Mesenchymal stem cell (in vitro differentiated cells and primary cell): ENCODE measurements at regions not wholly inside any gene's neighbourhood (a gene's known extent, or its start where the extent isn't known, plus 50 kb on each side); places are given as distances from the start of the nearest gene placed in this dataset.
A peak's percentile ranks its signal among the peaks of the same experiment; 100 is the strongest.

Experiments
- DNase-seq: peaks from one replicate; pipeline ENCODE4 v3.0.0-alpha.2; 2013
- H2AFZ ChIP-seq: one replicate; pipeline ENCODE4 v1.6.1; 2013; ENCODE audit warnings: low read depth, mild to moderate bottlenecking, control low read depth, inconsistent platforms, low read length, moderate library complexity
- H2AK5ac ChIP-seq: 2 replicates; pipeline ENCODE4 v1.6.1; 2013; ENCODE audit warnings: low read length, moderate library complexity, mild to moderate bottlenecking, inconsistent platforms; ENCODE audit not compliant: severe bottlenecking
- H2BK120ac ChIP-seq: one replicate; pipeline ENCODE4 v1.6.1; 2013; ENCODE audit warnings: low read depth, mild to moderate bottlenecking, inconsistent platforms, low read length, moderate library complexity
- H2BK12ac ChIP-seq, 2 experiments: one replicate each; pipeline ENCODE4 v1.6.1; 2013; ENCODE audit warnings: inconsistent platforms in 2 of 2, low read length in 2 of 2, mild to moderate bottlenecking in 2 of 2, moderate library complexity in 2 of 2, control low read depth in 1 of 2
- H2BK15ac ChIP-seq: one replicate; pipeline ENCODE4 v1.6.1; 2013; ENCODE audit warnings: mild to moderate bottlenecking, low read depth, inconsistent platforms; ENCODE audit not compliant: poor library complexity, severe bottlenecking
- H2BK5ac ChIP-seq: 2 replicates; pipeline ENCODE4 v1.6.1; 2013; ENCODE audit warnings: low read depth, mild to moderate bottlenecking, low read length, control low read depth, inconsistent platforms; ENCODE audit not compliant: poor library complexity, severe bottlenecking
- H3K14ac ChIP-seq, 2 experiments: one replicate each; pipeline ENCODE4 v1.6.1; 2013; ENCODE audit warnings: inconsistent platforms in 2 of 2, low read length in 2 of 2, control low read depth in 1 of 2, mild to moderate bottlenecking in 1 of 2, moderate library complexity in 1 of 2
- H3K18ac ChIP-seq, 2 experiments: one replicate each; pipeline ENCODE4 v1.6.1; 2013; ENCODE audit warnings: inconsistent platforms in 2 of 2, low read length in 2 of 2, control low read depth in 1 of 2, low read depth in 1 of 2, mild to moderate bottlenecking in 1 of 2
- H3K23ac ChIP-seq, 2 experiments: one replicate each; pipeline ENCODE4 v1.6.1; 2013; ENCODE audit warnings: inconsistent platforms in 2 of 2, low read length in 2 of 2, mild to moderate bottlenecking in 2 of 2, moderate library complexity in 2 of 2, control low read depth in 1 of 2
- H3K27ac ChIP-seq: 2 replicates; pipeline ENCODE4 v1.5.1; 2013; ENCODE audit warnings: mild to moderate bottlenecking, moderate library complexity, low read length, control low read depth, inconsistent platforms; ENCODE audit not compliant: poor library complexity, severe bottlenecking
- H3K27me3 ChIP-seq, 2 experiments: 2 replicates each; pipeline versions ENCODE4 v1.6.1 to v1.7.0; 2013; ENCODE audit warnings: low read length in 2 of 2, mild to moderate bottlenecking in 2 of 2, moderate library complexity in 2 of 2, control low read depth in 1 of 2, inconsistent platforms in 1 of 2; ENCODE audit not compliant: control insufficient read depth in 1 of 2, insufficient read depth in 1 of 2
- H3K36me3 ChIP-seq, 2 experiments: 2 replicates each; pipeline versions ENCODE4 v1.6.1 to v1.7.0; 2013; ENCODE audit warnings: low read length in 2 of 2, control low read depth in 1 of 2, inconsistent platforms in 1 of 2, low read depth in 1 of 2, mild to moderate bottlenecking in 1 of 2; ENCODE audit not compliant: insufficient read depth in 2 of 2, control insufficient read depth in 1 of 2
- H3K4ac ChIP-seq, 2 experiments: one replicate each; pipeline ENCODE4 v1.6.1; 2013; ENCODE audit warnings: inconsistent platforms in 2 of 2, low read length in 2 of 2, mild to moderate bottlenecking in 2 of 2, moderate library complexity in 2 of 2, control low read depth in 1 of 2, low read depth in 1 of 2
- H3K4me1 ChIP-seq: 2 replicates; pipeline ENCODE4 v1.6.1; 2013; ENCODE audit warnings: low read depth, low read length, control low read depth; ENCODE audit not compliant: control insufficient read depth, insufficient read depth
- H3K4me2 ChIP-seq: 2 replicates; pipeline ENCODE4 v1.6.1; 2013; ENCODE audit warnings: low read length, mild to moderate bottlenecking, inconsistent platforms; ENCODE audit not compliant: poor library complexity, severe bottlenecking
- H3K4me3 ChIP-seq, 2 experiments: 2 replicates each; pipeline versions ENCODE4 v1.5.1 to v1.7.0; 2013; ENCODE audit warnings: low read length in 2 of 2, mild to moderate bottlenecking in 2 of 2, control low read depth in 1 of 2, low read depth in 1 of 2; ENCODE audit not compliant: insufficient read depth in 1 of 2
- H3K79me1 ChIP-seq: replicated peaks from 2 replicates; pipeline ENCODE4 v1.6.1; 2013; ENCODE audit warnings: mild to moderate bottlenecking, control low read depth, low read length, inconsistent platforms; ENCODE audit not compliant: poor library complexity, severe bottlenecking
- H3K9ac ChIP-seq: 2 replicates; pipeline ENCODE4 v1.7.0; 2013; ENCODE audit warnings: mild to moderate bottlenecking, low read length, moderate library complexity
- H3K9me3 ChIP-seq: 2 replicates; pipeline ENCODE4 v1.7.0; 2013; ENCODE audit warnings: mild to moderate bottlenecking, low read length; ENCODE audit not compliant: control insufficient read depth
- H4K8ac ChIP-seq: one replicate; pipeline ENCODE4 v1.6.1; 2013; ENCODE audit warnings: inconsistent platforms, mild to moderate bottlenecking, low read length, moderate library complexity
- H4K91ac ChIP-seq: one replicate; pipeline ENCODE4 v1.6.1; 2013; ENCODE audit warnings: mild to moderate bottlenecking, low read length, inconsistent platforms
- WGBS: methylation state at CpG from one replicate; pipeline ENCODE4 v1.1.7; 2013; ENCODE audit warnings: mixed read lengths; 5-methylcytosine and 5-hydroxymethylcytosine counted together

GRCh38 chr9:134253606-134254205 is 72.5 kb upstream of the RXRA start:
- H4K8ac ChIP-seq: no peak overlapping the region
- H3K4me3 ChIP-seq: no peak overlapping the region
- no peaks in the 10 kb centered on the region for H3K36me3 ChIP-seq
- H3K4me1 ChIP-seq: no peaks in the 10 kb centered on the region
- H3K27me3 ChIP-seq: peaks cover 19 to 32% of the 10 kb centered on the region in 2 experiments
- no peak overlapping the region for H4K91ac ChIP-seq
- peak; percentile 11 for DNase-seq
- H3K4ac ChIP-seq: no peak overlapping the region
- no peak overlapping the region for H3K18ac ChIP-seq
- H3K23ac ChIP-seq: no peak overlapping the region
- H3K9me3 ChIP-seq: peaks cover 12% of the 10 kb centered on the region
- H2BK12ac ChIP-seq: no peak overlapping the region
- H2BK15ac ChIP-seq: no peak overlapping the region
- no peak overlapping the region for H2BK120ac ChIP-seq
- no peak overlapping the region for H3K27ac ChIP-seq
- H2BK5ac ChIP-seq: no peak overlapping the region
- no peaks in the 10 kb centered on the region for H3K79me1 ChIP-seq
- H2AK5ac ChIP-seq: no peak overlapping the region
- H3K9ac ChIP-seq: peak overlapping the region; percentile 40
- no peak overlapping the region for H2AFZ ChIP-seq
- H3K14ac ChIP-seq: no peak overlapping the region
- 84% methylated on average over 4 of the region's 4 CpGs for WGBS
- H3K4me2 ChIP-seq: no peak overlapping the region

- Histone ChIP-seq H2AK5ac (no peak overlapping the region), H3K4ac (no peak overlapping the region)
Measured at GRCh38 chr9:134258332-134258731, 67.9 kb upstream of the RXRA start.

GRCh38 chr9:134258828-134259546 is 67.3 kb upstream of the RXRA start:
- no peak overlapping the region for H2BK5ac ChIP-seq
- H3K9me3 ChIP-seq: no peaks in the 10 kb centered on the region
- no peak overlapping the region for H4K91ac ChIP-seq
- H3K27ac ChIP-seq: no peak overlapping the region
- no peak overlapping the region for H3K4me2 ChIP-seq
- no peak for DNase-seq
- no peak overlapping the region for H3K18ac ChIP-seq
- H2BK12ac ChIP-seq: no peak overlapping the region
- peaks cover 14 to 53% of the 10 kb centered on the region in 2 experiments for H3K27me3 ChIP-seq
- WGBS: 82% methylated on average over 10 of the region's 11 CpGs
- no peak overlapping the region for H3K4ac ChIP-seq
- peaks cover 2% of the 10 kb centered on the region for H3K4me1 ChIP-seq
- H3K36me3 ChIP-seq: no peaks in the 10 kb centered on the region
- no peak overlapping the region for H2AFZ ChIP-seq
- H2BK15ac ChIP-seq: no peak overlapping the region
- no peak overlapping the region for H3K23ac ChIP-seq
- H2AK5ac ChIP-seq: no peak overlapping the region
- no peaks in the 10 kb centered on the region for H3K79me1 ChIP-seq
- no peak overlapping the region for H3K14ac ChIP-seq
- H2BK120ac ChIP-seq: no peak overlapping the region
- no peak overlapping the region for H4K8ac ChIP-seq
- no peak overlapping the region for H3K4me3 ChIP-seq
- H3K9ac ChIP-seq: no peak overlapping the region

More at GRCh38 chr9:134258332-134258731, 67.9 kb upstream of the RXRA start:
- DNase-seq: no peak
- H3K27me3 ChIP-seq: peaks cover 11 to 50% of the 10 kb centered on the region in 2 experiments
- no peak overlapping the region for H4K8ac ChIP-seq
- no peak overlapping the region for H3K27ac ChIP-seq
- no peaks in the 10 kb centered on the region for H3K9me3 ChIP-seq
- H3K14ac ChIP-seq: no peak overlapping the region
- 95% methylated on average over 10 of the region's 10 CpGs for WGBS
- H2AFZ ChIP-seq: no peak overlapping the region
- H2BK5ac ChIP-seq: no peak overlapping the region
- H2BK12ac ChIP-seq: no peak overlapping the region
- H3K4me1 ChIP-seq: peaks cover 2% of the 10 kb centered on the region
- H3K23ac ChIP-seq: no peak overlapping the region
- no peak overlapping the region for H2BK15ac ChIP-seq
- H3K4me3 ChIP-seq: no peak overlapping the region
- no peak overlapping the region for H3K4me2 ChIP-seq
- H4K91ac ChIP-seq: no peak overlapping the region
- no peak overlapping the region for H3K18ac ChIP-seq
- no peaks in the 10 kb centered on the region for H3K36me3 ChIP-seq
- no peak overlapping the region for H2BK120ac ChIP-seq
- H3K79me1 ChIP-seq: no peaks in the 10 kb centered on the region
- no peak overlapping the region for H3K9ac ChIP-seq

GRCh38 chr9:134259708-134260107 is 66.5 kb upstream of the RXRA start:
- peaks cover 2% of the 10 kb centered on the region for H3K4me1 ChIP-seq
- H2AK5ac ChIP-seq: no peak overlapping the region
- H2BK5ac ChIP-seq: no peak overlapping the region
- no peak overlapping the region for H4K91ac ChIP-seq
- H3K79me1 ChIP-seq: no peaks in the 10 kb centered on the region
- no peak overlapping the region for H4K8ac ChIP-seq
- no peaks in the 10 kb centered on the region for H3K36me3 ChIP-seq
- no peak overlapping the region for H2BK12ac ChIP-seq
- H3K18ac ChIP-seq: no peak overlapping the region
- peaks cover 15 to 54% of the 10 kb centered on the region in 2 experiments for H3K27me3 ChIP-seq
- H3K4ac ChIP-seq: no peak overlapping the region
- H2BK15ac ChIP-seq: no peak overlapping the region
- H3K23ac ChIP-seq: no peak overlapping the region
- H3K4me3 ChIP-seq: no peak overlapping the region
- no peaks in the 10 kb centered on the region for H3K9me3 ChIP-seq
- no peak overlapping the region for H2AFZ ChIP-seq
- no peak overlapping the region for H3K9ac ChIP-seq
- WGBS: 91% methylated on average over 14 of the region's 14 CpGs
- H3K4me2 ChIP-seq: no peak overlapping the region
- H2BK120ac ChIP-seq: no peak overlapping the region
- no peak overlapping the region for H3K27ac ChIP-seq
- no peak for DNase-seq
- H3K14ac ChIP-seq: no peak overlapping the region
